B cell (primary cell): ENCODE measurements at regions not wholly inside any gene's neighbourhood (a gene's known extent, or its start where the extent isn't known, plus 50 kb on each side); places are given as distances from the start of the nearest gene placed in this dataset.
"Not testable (repeated sequence)": the region's sequence is repeated elsewhere in the genome, so short reads cannot be mapped to it uniquely, and the experiment has no call there.

ENCODE experiments used
- ATAC-seq: fragments of 200-7000 bp; cut with Tn5 transposase; one replicate; pipeline ENCODE4 v1.10.0; 2021; ENCODE audit warnings: low read depth, mild to moderate bottlenecking, moderate number of reproducible peaks, moderate library complexity
- CTCF ChIA-PET: fragments of 350-600 bp; sonication (Branson Sonifier 250); formaldehyde crosslinking; loops from one replicate; lab custom pipeline; 2021; ENCODE audit warnings: antibody characterized with exemption, inconsistent platforms; lab: Charles Lee
- POLR2A ChIA-PET: fragments of 350-600 bp; sonication (Branson Sonifier 250); formaldehyde crosslinking; loops from one replicate; lab custom pipeline; 2021; ENCODE audit warnings: antibody characterized with exemption; lab: Charles Lee
- DNase-seq: peaks from one replicate; pipeline ENCODE4 v3.0.0; 2013
- H2AFZ ChIP-seq: 2 replicates; pipeline ENCODE4 v1.6.1; 2012; ENCODE audit warnings: mild to moderate bottlenecking, low read depth, low read length; ENCODE audit not compliant: insufficient read depth, poor library complexity, severe bottlenecking
- H3K27ac ChIP-seq, 2 donors: 1 replicate in 1 of 2; 2 replicates in 1 of 2; pipeline ENCODE4 v1.5.1; 2012 to 2013; ENCODE audit warnings: low read length in 2 of 2, mild to moderate bottlenecking in 2 of 2, moderate library complexity in 1 of 2
- H3K27me3 ChIP-seq, 4 experiments: fragments of 200-600 bp in 1 of 4; sonication (generic) in 1 of 4; replicated peaks in 1 of 4; 1 replicate in 2 of 4; 2 replicates in 2 of 4; pipeline versions ENCODE4 v1.6.1 to v1.7.0; 2013 to 2016; ENCODE audit warnings: low read length in 3 of 4, mild to moderate bottlenecking in 2 of 4, mixed read lengths in 1 of 4, moderate library complexity in 1 of 4; ENCODE audit not compliant: insufficient read depth in 4 of 4, control insufficient read depth in 3 of 4; ENCODE audit errors: control extremely low read depth in 1 of 4
- H3K36me3 ChIP-seq, 2 experiments: replicated peaks in 1 of 2; 1 replicate in 1 of 2; 2 replicates in 1 of 2; pipeline versions ENCODE4 v1.6.1 to v1.7.1; 2013; ENCODE audit warnings: low read length in 1 of 2; ENCODE audit not compliant: insufficient read depth in 2 of 2, control insufficient read depth in 1 of 2; ENCODE audit errors: control extremely low read depth in 1 of 2, extremely low read depth in 1 of 2
- H3K4me1 ChIP-seq, 2 donors: fragments of 200-600 bp in 1 of 2; sonication (generic) in 1 of 2; 1 replicate in 1 of 2; 2 replicates in 1 of 2; pipeline versions ENCODE4 v1.5.1 to v1.6.1; 2013 to 2017; ENCODE audit warnings: low read length in 2 of 2; ENCODE audit not compliant: control insufficient read depth in 2 of 2, insufficient read depth in 2 of 2
- H3K4me2 ChIP-seq: replicated peaks from 2 replicates; pipeline ENCODE3; 2012; ENCODE audit warnings: mild to moderate bottlenecking, low read depth, low read length; ENCODE audit not compliant: poor library complexity, severe bottlenecking
- H3K4me3 ChIP-seq, 5 experiments: fragments of 200-600 bp in 1 of 5; sonication (generic) in 1 of 5; 1 replicate in 3 of 5; 2 replicates in 2 of 5; pipeline versions ENCODE4 v1.5.1 to v1.7.0; 2011 to 2016; ENCODE audit warnings: low read length in 4 of 5, mild to moderate bottlenecking in 4 of 5, low read depth in 2 of 5, control low read depth in 1 of 5, moderate library complexity in 1 of 5; ENCODE audit not compliant: insufficient read depth in 1 of 5; ENCODE audit errors: control extremely low read depth in 1 of 5, extremely low read depth in 1 of 5
- H3K79me2 ChIP-seq: fragments of 200-600 bp; sonication (generic); one replicate; pipeline ENCODE4 v1.6.0; 2016; ENCODE audit warnings: low read length; ENCODE audit not compliant: control insufficient read depth, insufficient read depth
- H3K9ac ChIP-seq: fragments of 200-600 bp; sonication (generic); 2 replicates; pipeline ENCODE4 v1.6.1; 2017; ENCODE audit warnings: mild to moderate bottlenecking, low read length, moderate library complexity
- H3K9me3 ChIP-seq, 3 donors: one replicate each; pipeline versions ENCODE4 v1.6.1 to v1.7.1; 2013; ENCODE audit warnings: low read length in 2 of 3; ENCODE audit not compliant: control insufficient read depth in 2 of 3, insufficient read depth in 1 of 3; ENCODE audit errors: control extremely low read depth in 1 of 3
- H4K20me1 ChIP-seq: 2 replicates; pipeline ENCODE4 v1.6.0; 2012; ENCODE audit warnings: mild to moderate bottlenecking, low read length; ENCODE audit not compliant: insufficient read depth, control insufficient read depth, poor library complexity, severe bottlenecking
- H3K27ac Mint-ChIP-seq: one replicate; pipeline ENCODE4 v1.8.0; 2021; ENCODE audit warnings: mixed read lengths
- H3K27me3 Mint-ChIP-seq: one replicate; pipeline ENCODE4 v1.8.0; 2021; ENCODE audit warnings: mixed read lengths
- H3K4me1 Mint-ChIP-seq: one replicate; pipeline ENCODE4 v1.8.0; 2021; ENCODE audit warnings: mixed read lengths
- H3K4me3 Mint-ChIP-seq: one replicate; pipeline ENCODE4 v1.8.0; 2021; ENCODE audit warnings: mixed read lengths
- H3K9me3 Mint-ChIP-seq: one replicate; pipeline ENCODE4 v1.8.0; 2022; ENCODE audit warnings: mixed read lengths; ENCODE audit not compliant: insufficient read depth
- EZH2 ChIP-seq: IDR thresholded peaks from 2 replicates; pipeline ENCODE4 v1.6.1; 2012; ENCODE audit warnings: borderline replicate concordance, low read depth, mild to moderate bottlenecking, moderate library complexity, low read length; ENCODE audit not compliant: insufficient read depth, poor library complexity, severe bottlenecking
- WGBS: methylation state at CpG from one replicate; pipeline ENCODE4 v1.1.5; 2013; ENCODE audit warnings: missing lambda C conversion rate; ENCODE audit not compliant: insufficient coverage; 5-methylcytosine and 5-hydroxymethylcytosine counted together
- intact Hi-C: fragments of 100-400 bp; cut with micrococcal nuclease; formaldehyde crosslinking; loops from one replicate; pipeline ENCODE4 v1.10.0; 2022
- TF ChIP-seq, protein P1 (sequence below): fragments of 200-600 bp; IDR thresholded peaks from one replicate; pipeline ENCODE4 v1.8.0; 2022; ENCODE audit warnings: antibody characterized with exemption, mild to moderate bottlenecking

DNA sequence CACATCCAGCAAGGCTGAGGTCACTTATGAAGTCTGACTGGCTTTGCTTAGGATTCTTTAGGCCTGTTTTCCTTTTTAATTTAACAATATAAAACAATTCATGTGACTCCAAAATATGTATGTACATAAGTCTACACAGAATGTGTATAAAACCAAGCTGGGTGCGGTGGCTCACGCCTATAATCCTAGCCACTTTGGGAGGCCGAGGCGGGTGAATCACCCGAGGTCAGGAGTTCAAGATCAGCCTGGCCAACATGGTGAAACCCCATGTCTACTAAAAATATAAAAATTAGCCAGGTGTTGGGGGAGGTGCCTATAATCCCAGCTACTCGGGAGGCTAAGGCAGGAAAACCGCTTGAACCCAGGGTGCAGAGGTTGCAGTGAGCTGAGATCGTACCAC, 83.1 kb downstream of the SHANK2 start:
- no peak overlapping the region for H3K27ac ChIP-seq
- no peaks in the 10 kb centered on the region for H3K27me3 ChIP-seq
- H3K36me3 ChIP-seq: no peaks in the 10 kb centered on the region
- Mint-ChIP-seq H3K9me3 (no peaks in the 10 kb centered on the region), H3K4me3 (no peak overlapping the region), H3K27me3 (peaks cover 9% of the 10 kb centered on the region), H3K4me1 (no peaks in the 10 kb centered on the region), H3K27ac (no peak overlapping the region)
- H3K4me3 ChIP-seq: no peak overlapping the region
- 80% methylated on average over 1 of the region's 8 CpGs for WGBS
- ChIA-PET CTCF (no interaction called here), POLR2A (no interaction called here)
- no peaks in the 10 kb centered on the region for H4K20me1 ChIP-seq
- no peak for DNase-seq
- H2AFZ ChIP-seq: no peak overlapping the region
- TF ChIP-seq EZH2: no peak
- TF ChIP-seq, protein P1, sequence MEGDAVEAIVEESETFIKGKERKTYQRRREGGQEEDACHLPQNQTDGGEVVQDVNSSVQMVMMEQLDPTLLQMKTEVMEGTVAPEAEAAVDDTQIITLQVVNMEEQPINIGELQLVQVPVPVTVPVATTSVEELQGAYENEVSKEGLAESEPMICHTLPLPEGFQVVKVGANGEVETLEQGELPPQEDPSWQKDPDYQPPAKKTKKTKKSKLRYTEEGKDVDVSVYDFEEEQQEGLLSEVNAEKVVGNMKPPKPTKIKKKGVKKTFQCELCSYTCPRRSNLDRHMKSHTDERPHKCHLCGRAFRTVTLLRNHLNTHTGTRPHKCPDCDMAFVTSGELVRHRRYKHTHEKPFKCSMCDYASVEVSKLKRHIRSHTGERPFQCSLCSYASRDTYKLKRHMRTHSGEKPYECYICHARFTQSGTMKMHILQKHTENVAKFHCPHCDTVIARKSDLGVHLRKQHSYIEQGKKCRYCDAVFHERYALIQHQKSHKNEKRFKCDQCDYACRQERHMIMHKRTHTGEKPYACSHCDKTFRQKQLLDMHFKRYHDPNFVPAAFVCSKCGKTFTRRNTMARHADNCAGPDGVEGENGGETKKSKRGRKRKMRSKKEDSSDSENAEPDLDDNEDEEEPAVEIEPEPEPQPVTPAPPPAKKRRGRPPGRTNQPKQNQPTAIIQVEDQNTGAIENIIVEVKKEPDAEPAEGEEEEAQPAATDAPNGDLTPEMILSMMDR: no peak
- H3K9ac ChIP-seq: no peak overlapping the region
- intact Hi-C loops: no loop called here
- no peak overlapping the region for H3K4me2 ChIP-seq
- no peak for ATAC-seq
- H3K79me2 ChIP-seq: no peaks in the 10 kb centered on the region
- peaks cover 0 to 3% (median 0%) of the 10 kb centered on the region in 3 donors for H3K9me3 ChIP-seq
- no peaks in the 10 kb centered on the region for H3K4me1 ChIP-seq

GRCh38 chr11:71167814-71168213, 84.6 kb downstream of the SHANK2 start:
- DNase-seq, H3K4me1 Mint-ChIP-seq, ATAC-seq, H3K9me3 ChIP-seq, H3K27ac ChIP-seq, H3K27me3 Mint-ChIP-seq, H3K79me2 ChIP-seq, H3K27me3 ChIP-seq, CTCF ChIA-PET, H3K4me3 ChIP-seq, H3K27ac Mint-ChIP-seq, H4K20me1 ChIP-seq, H3K4me3 Mint-ChIP-seq, H3K4me2 ChIP-seq, H3K9ac ChIP-seq, H3K36me3 ChIP-seq, intact Hi-C loops, POLR2A ChIA-PET, H3K4me1 ChIP-seq, H3K9me3 Mint-ChIP-seq, H2AFZ ChIP-seq: not testable (repeated sequence)
- WGBS: 100% methylated on average over 2 of the region's 31 CpGs
